ENCODE measurements at regions not wholly inside any gene's neighbourhood (a gene's known extent, or its start where the extent isn't known, plus 50 kb on each side); places are given as distances from the start of the nearest gene placed in this dataset.

DNA sequence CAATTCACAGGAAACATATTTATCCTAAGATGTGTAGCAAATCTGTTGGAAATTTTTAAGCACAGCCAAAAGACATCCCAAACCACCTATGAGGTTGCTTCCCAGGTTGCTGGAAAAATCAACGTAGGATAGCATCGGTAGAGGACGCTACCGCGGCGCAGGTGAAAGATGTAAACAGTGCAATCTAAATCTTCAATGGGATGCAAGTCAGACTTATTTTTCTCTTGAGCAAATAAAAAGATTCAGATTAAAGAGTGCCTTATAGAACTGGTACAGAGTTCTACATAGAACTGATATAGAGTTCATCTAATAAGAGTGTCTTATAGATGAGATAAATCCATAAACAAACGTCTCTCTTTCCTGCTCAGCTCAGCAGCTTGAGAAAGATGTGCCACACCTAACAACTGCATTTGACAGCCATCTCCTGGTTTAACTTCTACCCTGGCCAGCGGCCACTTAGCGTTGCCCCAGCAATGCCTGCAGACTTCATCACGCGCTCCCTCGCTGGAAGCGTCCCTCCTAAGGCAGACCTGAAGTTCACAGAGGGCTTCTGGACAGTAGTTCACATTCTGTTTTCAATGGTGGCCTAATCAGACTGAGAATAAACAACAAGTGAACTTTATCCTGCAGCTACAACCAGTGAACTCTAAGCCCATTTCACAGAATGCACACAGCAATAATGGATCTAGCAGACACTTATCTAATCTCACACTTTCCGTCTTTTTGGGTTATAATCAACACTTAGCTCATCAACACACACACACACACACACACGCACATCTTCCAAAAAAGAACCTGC, 164.5 kb downstream of the TOMM20 start (continued):
- TF ChIP-seq DMTF1 (CRISPR knock-in tag; IDR thresholded peaks at IDR 0.05), result no peak
- no peak for TF ChIP-seq CHD2 (IDR thresholded peaks at IDR 0.05; ENCODE audit: low read depth, low read length)
- TF ChIP-seq NCOA5 (CRISPR knock-in tag; IDR thresholded peaks at IDR 0.05), result 0 out of 2 replicates have a peak, but pooled peaks have one; percentile 53
- TF ChIP-seq GRHL1 (CRISPR knock-in tag; conservative IDR thresholded peaks at IDR 0.05), result no peak
- TF ChIP-seq, protein P1, sequence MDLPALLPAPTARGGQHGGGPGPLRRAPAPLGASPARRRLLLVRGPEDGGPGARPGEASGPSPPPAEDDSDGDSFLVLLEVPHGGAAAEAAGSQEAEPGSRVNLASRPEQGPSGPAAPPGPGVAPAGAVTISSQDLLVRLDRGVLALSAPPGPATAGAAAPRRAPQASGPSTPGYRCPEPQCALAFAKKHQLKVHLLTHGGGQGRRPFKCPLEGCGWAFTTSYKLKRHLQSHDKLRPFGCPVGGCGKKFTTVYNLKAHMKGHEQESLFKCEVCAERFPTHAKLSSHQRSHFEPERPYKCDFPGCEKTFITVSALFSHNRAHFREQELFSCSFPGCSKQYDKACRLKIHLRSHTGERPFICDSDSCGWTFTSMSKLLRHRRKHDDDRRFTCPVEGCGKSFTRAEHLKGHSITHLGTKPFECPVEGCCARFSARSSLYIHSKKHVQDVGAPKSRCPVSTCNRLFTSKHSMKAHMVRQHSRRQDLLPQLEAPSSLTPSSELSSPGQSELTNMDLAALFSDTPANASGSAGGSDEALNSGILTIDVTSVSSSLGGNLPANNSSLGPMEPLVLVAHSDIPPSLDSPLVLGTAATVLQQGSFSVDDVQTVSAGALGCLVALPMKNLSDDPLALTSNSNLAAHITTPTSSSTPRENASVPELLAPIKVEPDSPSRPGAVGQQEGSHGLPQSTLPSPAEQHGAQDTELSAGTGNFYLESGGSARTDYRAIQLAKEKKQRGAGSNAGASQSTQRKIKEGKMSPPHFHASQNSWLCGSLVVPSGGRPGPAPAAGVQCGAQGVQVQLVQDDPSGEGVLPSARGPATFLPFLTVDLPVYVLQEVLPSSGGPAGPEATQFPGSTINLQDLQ (CRISPR knock-in tag; IDR thresholded peaks at IDR 0.05), result no peak
- TF ChIP-seq CBX5 (CRISPR knock-in tag; IDR thresholded peaks at IDR 0.05; ENCODE audit: borderline replicate concordance), result peak; percentile 31; the same call in 1 of the 2 replicates
- no peak for TF ChIP-seq ZSCAN9 (CRISPR knock-in tag; IDR thresholded peaks at IDR 0.05; ENCODE audit: borderline replicate concordance)
- TF ChIP-seq TBX3 (IDR thresholded peaks at IDR 0.05; ENCODE audit: borderline replicate concordance), result 0 out of 2 replicates have a peak, but pooled peaks have one; percentile 46
- no peak; the same call in 1 of the 2 replicates for TF ChIP-seq NR2C2 (CRISPR knock-in tag; IDR thresholded peaks at IDR 0.05; ENCODE audit: borderline replicate concordance)
- no peak for TF ChIP-seq CREBL2 (CRISPR knock-in tag; IDR thresholded peaks at IDR 0.05; ENCODE audit: borderline replicate concordance)
- no peak for TF ChIP-seq ZNF225 (CRISPR knock-in tag; IDR thresholded peaks at IDR 0.05)
- peak; percentile 49 for TF ChIP-seq ZMYM4 (CRISPR knock-in tag; IDR thresholded peaks at IDR 0.05)
- TF ChIP-seq GATA4 (IDR thresholded peaks at IDR 0.05; ENCODE audit: borderline replicate concordance, low read depth), result peak; percentile 72; the same call in 1 of the 2 replicates
- TF ChIP-seq EHMT2 (IDR thresholded peaks at IDR 0.05; ENCODE audit: borderline replicate concordance, low read depth, low read length), result no peak
- TF ChIP-seq ZC3H13 (CRISPR knock-in tag; IDR thresholded peaks at IDR 0.05), result peak; percentile 66; the same call in 1 of the 2 replicates
- TF ChIP-seq, protein P2, sequence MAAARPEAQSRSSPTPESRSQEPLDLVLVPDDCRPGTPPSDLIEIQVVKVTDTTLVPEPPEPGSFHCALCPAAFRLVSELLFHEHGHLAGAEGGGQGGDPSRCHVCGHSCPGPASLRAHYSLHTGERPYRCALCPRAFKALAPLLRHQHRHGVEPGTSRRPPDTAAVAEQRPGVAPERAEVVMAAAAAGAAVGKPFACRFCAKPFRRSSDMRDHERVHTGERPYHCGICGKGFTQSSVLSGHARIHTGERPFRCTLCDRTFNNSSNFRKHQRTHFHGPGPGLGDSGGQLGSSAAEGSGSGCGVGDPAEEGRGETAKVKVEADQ (CRISPR knock-in tag; IDR thresholded peaks at IDR 0.05; ENCODE audit: borderline replicate concordance), result 0 out of 2 replicates have a peak, but pooled peaks have one; percentile 9
- TF ChIP-seq ZNF101 (CRISPR knock-in tag; IDR thresholded peaks at IDR 0.05; ENCODE audit: borderline replicate concordance, low read depth), result no peak
- 0 out of 2 replicates have a peak, but pooled peaks have one; percentile 47 for TF ChIP-seq FOSL1 (CRISPR knock-in tag; IDR thresholded peaks at IDR 0.05; ENCODE audit: borderline replicate concordance)
- TF ChIP-seq ZFP90 (CRISPR knock-in tag; IDR thresholded peaks at IDR 0.05; ENCODE audit: borderline replicate concordance), result peak; percentile 66; the same call in 1 of the 2 replicates
